ENCODE measurements at regions not wholly inside any gene's neighbourhood (a gene's known extent, or its start where the extent isn't known, plus 50 kb on each side); places are given as distances from the start of the nearest gene placed in this dataset.

DNA sequence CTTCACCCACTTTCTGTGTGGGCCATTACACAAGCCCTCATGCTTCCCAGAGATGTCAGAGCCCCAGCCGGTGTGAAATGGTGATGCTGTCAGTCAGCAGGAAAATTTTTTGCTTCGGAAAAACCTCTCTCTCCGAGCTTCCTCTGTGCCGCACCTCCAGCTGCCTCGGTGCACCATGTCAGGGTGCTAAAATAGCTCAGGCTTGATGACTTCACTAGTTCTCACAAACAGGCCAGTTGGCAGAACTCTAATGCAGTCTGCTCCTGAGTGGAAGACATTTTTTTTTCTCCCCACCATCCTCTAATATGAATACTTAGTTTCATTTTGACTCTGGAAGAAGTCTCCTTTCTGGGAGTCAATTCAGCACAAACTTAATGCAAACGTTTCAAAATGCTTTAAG, 71.3 kb downstream of the KLF12 start:
- TF ChIP-seq POLR2AphosphoS5 (IDR thresholded peaks at IDR 0.05; ENCODE audit: low read depth, low read length) (no peak), TAF1 (IDR thresholded peaks at IDR 0.05; ENCODE audit: borderline replicate concordance, insufficient read depth, low read length) (no peak), SIN3A (IDR thresholded peaks at IDR 0.05; ENCODE audit: borderline replicate concordance, insufficient read depth, low read length) (no peak), FOXP2 (optimal IDR thresholded peaks at IDR 0.05; ENCODE audit: borderline replicate concordance, extremely low read depth, extremely low read length, insufficient read depth) (no peak)
- TF ChIP-seq, protein P1, sequence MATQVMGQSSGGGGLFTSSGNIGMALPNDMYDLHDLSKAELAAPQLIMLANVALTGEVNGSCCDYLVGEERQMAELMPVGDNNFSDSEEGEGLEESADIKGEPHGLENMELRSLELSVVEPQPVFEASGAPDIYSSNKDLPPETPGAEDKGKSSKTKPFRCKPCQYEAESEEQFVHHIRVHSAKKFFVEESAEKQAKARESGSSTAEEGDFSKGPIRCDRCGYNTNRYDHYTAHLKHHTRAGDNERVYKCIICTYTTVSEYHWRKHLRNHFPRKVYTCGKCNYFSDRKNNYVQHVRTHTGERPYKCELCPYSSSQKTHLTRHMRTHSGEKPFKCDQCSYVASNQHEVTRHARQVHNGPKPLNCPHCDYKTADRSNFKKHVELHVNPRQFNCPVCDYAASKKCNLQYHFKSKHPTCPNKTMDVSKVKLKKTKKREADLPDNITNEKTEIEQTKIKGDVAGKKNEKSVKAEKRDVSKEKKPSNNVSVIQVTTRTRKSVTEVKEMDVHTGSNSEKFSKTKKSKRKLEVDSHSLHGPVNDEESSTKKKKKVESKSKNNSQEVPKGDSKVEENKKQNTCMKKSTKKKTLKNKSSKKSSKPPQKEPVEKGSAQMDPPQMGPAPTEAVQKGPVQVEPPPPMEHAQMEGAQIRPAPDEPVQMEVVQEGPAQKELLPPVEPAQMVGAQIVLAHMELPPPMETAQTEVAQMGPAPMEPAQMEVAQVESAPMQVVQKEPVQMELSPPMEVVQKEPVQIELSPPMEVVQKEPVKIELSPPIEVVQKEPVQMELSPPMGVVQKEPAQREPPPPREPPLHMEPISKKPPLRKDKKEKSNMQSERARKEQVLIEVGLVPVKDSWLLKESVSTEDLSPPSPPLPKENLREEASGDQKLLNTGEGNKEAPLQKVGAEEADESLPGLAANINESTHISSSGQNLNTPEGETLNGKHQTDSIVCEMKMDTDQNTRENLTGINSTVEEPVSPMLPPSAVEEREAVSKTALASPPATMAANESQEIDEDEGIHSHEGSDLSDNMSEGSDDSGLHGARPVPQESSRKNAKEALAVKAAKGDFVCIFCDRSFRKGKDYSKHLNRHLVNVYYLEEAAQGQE (IDR thresholded peaks at IDR 0.05; ENCODE audit: insufficient read depth in 1 of 2, low read depth in 2 of 2, low read length in 2 of 2), result no peak

DNA sequence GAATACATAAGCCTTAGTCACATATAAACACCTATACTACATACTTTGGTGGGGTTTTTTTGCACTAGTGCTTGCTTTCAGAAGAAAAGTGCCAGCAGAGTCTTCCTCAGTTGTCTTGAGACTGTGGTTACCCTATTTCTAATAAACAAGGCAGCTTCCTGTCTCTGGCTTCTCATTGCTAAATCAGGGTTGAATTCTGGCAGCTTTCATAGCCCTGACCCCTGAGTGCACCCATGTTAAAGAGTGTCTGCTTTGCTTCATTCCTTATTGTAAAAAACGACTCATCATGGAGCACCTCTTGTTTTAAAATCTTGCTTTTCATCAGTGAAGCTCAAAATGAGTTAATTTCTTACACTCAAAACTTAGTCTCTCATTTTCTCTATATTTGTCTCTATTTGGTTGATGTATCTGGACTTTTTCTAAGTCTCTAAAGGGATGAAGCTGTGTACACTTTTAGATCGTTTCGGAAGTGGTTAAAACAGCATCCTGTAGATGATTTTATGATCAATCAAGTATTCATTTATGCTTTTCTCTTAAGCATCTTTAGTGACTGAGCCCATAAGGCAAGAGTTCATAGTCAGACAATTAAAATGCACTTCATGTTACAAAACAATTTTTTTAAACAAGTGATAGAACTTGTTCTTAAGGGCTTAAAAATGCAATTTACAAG, 72.1 kb downstream of the KLF12 start:
- TF ChIP-seq FOXP2 (optimal IDR thresholded peaks at IDR 0.05; ENCODE audit: borderline replicate concordance, extremely low read depth, extremely low read length, insufficient read depth) (no peak), TAF1 (IDR thresholded peaks at IDR 0.05; ENCODE audit: borderline replicate concordance, insufficient read depth, low read length) (no peak), POLR2AphosphoS5 (IDR thresholded peaks at IDR 0.05; ENCODE audit: low read depth, low read length) (no peak), SIN3A (IDR thresholded peaks at IDR 0.05; ENCODE audit: borderline replicate concordance, insufficient read depth, low read length) (no peak)
- TF ChIP-seq, protein P1 (IDR thresholded peaks at IDR 0.05; ENCODE audit: insufficient read depth in 1 of 2, low read depth in 2 of 2, low read length in 2 of 2), result no peak

DNA sequence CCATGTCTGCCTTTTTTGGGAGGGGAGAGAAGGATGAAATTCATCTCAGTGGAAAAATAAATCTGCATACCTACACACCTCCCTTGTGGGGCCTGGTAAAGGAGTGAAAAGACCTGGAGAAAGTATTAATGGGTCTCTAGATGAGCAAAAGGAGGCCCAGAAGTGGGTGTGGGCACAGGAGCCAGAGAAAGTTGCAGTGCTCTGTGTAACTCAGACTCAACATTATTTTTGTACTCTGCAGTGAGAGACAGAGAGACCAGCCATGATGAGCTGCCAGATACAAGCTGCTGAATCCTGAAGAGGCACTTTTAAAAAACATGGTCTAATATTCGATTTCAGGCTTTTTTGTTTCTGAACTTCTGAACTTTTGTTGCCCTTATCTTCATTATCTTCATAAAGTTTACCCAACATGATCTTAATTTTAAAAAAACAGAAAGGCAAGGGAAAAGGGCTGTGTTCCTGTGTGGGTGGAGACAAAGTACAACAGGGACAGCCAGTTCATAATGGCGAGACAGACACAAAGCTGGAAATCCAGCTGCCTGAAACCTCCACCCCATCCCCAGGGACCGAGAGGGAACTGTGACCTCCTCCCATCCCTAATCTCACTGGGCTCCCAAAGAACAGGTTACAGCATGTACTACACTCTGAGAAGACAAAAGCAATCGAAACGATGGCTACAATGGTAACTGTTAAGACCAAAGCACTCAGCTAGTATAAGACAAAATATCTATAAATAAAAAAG, 77.2 kb downstream of the KLF12 start:
- no peak for TF ChIP-seq FOXP2 (optimal IDR thresholded peaks at IDR 0.05; ENCODE audit: borderline replicate concordance, extremely low read depth, extremely low read length, insufficient read depth)
- TF ChIP-seq, protein P1 (IDR thresholded peaks at IDR 0.05; ENCODE audit: insufficient read depth in 1 of 2, low read depth in 2 of 2, low read length in 2 of 2), result no peak
- TF ChIP-seq SIN3A (IDR thresholded peaks at IDR 0.05; ENCODE audit: borderline replicate concordance, insufficient read depth, low read length), result no peak
- no peak for TF ChIP-seq TAF1 (IDR thresholded peaks at IDR 0.05; ENCODE audit: borderline replicate concordance, insufficient read depth, low read length)
- TF ChIP-seq POLR2AphosphoS5 (IDR thresholded peaks at IDR 0.05; ENCODE audit: low read depth, low read length), result no peak

DNA sequence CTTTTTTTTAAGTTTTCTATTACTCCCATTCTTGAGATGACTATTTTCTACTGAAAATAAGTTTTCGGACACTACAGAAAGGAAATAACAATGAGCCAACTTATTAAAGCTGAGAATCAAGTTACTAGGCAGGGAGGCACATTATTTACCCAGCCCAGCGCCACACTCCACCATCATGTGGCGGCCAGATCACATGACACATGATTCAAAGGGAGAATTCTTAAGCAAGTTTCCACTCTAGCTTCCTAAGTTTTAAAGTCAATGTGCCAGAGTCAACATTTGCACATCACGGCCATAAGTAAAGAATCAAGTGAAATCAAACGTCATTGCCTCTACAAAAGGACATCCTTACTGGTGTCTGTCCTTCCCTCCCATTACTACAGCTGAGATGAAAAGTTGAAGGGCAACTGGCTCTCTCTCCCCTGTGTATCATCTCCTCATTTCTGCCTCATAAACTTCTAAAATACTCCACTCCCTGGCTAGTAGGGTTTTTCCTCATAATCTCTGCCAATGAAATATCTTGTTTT, 81.7 kb downstream of the KLF12 start:
- TF ChIP-seq POLR2AphosphoS5 (IDR thresholded peaks at IDR 0.05; ENCODE audit: low read depth, low read length) (no peak), FOXP2 (optimal IDR thresholded peaks at IDR 0.05; ENCODE audit: borderline replicate concordance, extremely low read depth, extremely low read length, insufficient read depth) (no peak), SIN3A (IDR thresholded peaks at IDR 0.05; ENCODE audit: borderline replicate concordance, insufficient read depth, low read length) (no peak), TAF1 (IDR thresholded peaks at IDR 0.05; ENCODE audit: borderline replicate concordance, insufficient read depth, low read length) (no peak)
- TF ChIP-seq, protein P1 (IDR thresholded peaks at IDR 0.05; ENCODE audit: insufficient read depth in 1 of 2, low read depth in 2 of 2, low read length in 2 of 2), result no peak

Measured in PFSK-1 (cell line).